ENCODE measurements at regions not wholly inside any gene's neighbourhood (a gene's known extent, or its start where the extent isn't known, plus 50 kb on each side); places are given as distances from the start of the nearest gene placed in this dataset.

DNA sequence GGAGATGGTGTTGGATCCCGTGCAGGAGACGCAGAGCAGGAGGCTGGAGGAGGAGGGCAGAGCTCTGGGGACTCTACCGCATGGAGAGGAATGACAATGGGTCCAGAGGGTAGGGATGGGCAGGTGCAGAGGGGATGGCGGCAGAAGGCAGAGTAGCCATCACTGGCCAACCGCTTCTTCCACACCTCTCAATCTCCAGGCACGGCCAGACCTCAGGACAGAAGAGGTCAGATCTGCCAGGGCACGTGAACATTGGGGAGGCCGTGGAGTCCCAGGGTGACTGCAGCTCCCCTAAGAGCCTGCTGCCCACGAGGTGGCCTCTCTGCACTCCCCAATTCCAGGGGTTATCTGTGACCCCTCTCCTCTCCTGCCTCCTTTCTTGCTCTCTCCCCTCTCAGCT, 162.7 kb upstream of the HDAC4 start:
- Histone ChIP-seq H3K27me3 (peaks cover 0 to 94% (median 69%) of the 10 kb centered on the region in 3 donors), H3K4me3 (no peak overlapping the region), H3K36me3 (no peaks in the 10 kb centered on the region), H3K4me1 (peaks cover 0 to 8% (median 0%) of the 10 kb centered on the region in 4 donors), H3K27ac (no peak overlapping the region), H3K9me3 (no peaks in the 10 kb centered on the region)
- 87 to 93% (median 91%) methylated on average over 7 to 9 of the region's 9 CpGs for WGBS, 5 donors
- intact Hi-C loops (cut with DNase I; ENCODE audit: low total_unique reads), result no loop called here
- no peak for DNase-seq
- no peak for TF ChIP-seq CTCF (IDR thresholded peaks at IDR 0.05)
- TF ChIP-seq EP300 (IDR thresholded peaks at IDR 0.05), result no peak
- no peak for TF ChIP-seq POLR2AphosphoS5 (IDR thresholded peaks at IDR 0.05)
- TF ChIP-seq POLR2A (IDR thresholded peaks at IDR 0.05), result no peak

DNA sequence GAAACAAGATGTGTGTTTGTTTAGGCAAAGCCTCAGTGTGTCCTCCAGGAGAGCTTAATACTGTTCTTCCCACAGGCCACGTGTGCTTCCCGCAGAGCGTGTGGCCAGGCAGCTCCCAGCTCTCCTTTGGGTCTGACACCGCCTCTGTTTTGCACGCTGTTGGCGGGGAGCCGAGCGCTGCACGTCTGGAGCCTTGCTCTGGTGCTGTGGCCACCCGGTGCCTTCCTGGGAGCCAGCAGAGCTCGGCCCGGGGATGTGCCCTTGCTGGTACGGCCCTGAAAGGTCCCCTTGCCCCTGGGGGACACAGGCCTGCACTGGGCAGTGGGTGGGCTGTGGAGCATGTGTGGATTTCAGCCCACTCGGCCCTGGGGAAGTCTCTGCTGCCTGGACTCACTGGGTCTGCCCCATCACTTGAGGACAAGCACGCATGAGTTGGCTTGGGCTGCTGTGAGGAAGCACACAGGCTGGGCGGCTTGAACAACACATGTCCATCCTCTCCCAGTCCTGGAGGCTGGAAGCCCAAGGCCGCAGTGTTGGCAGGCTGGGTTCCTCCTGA, 160.7 kb upstream of the HDAC4 start:
- Histone ChIP-seq H3K4me3 (no peak overlapping the region), H3K4me1 (peaks cover 0 to 15% (median 0%) of the 10 kb centered on the region in 4 donors), H3K36me3 (no peaks in the 10 kb centered on the region), H3K27ac (no peak overlapping the region), H3K27me3 (peaks cover 0 to 90% (median 60%) of the 10 kb centered on the region in 3 donors), H3K9me3 (no peaks in the 10 kb centered on the region)
- 62 to 85% (median 68%) methylated on average over 10 to 17 of the region's 17 CpGs for WGBS, 5 donors
- DNase-seq, result peak in 1 of 2 donors; percentile 73
- TF ChIP-seq POLR2AphosphoS5 (IDR thresholded peaks at IDR 0.05) (peak in 1 of 3 donors; percentile 30), POLR2A (IDR thresholded peaks at IDR 0.05) (no peak)
- intact Hi-C loops (cut with DNase I; ENCODE audit: low total_unique reads), result no loop called here

GRCh38 chr2:239559417-239560261, 158.8 kb upstream of the HDAC4 start:
- peaks cover 0 to 88% (median 51%) of the 10 kb centered on the region in 3 donors for H3K27me3 ChIP-seq
- TF ChIP-seq POLR2AphosphoS5 (IDR thresholded peaks at IDR 0.05), result no peak
- no peak for TF ChIP-seq POLR2A (IDR thresholded peaks at IDR 0.05)
- TF ChIP-seq CTCF (IDR thresholded peaks at IDR 0.05), result no peak
- no peak for TF ChIP-seq EP300 (IDR thresholded peaks at IDR 0.05)
- peaks cover 0 to 15% (median 0%) of the 10 kb centered on the region in 4 donors for H3K4me1 ChIP-seq
- no peaks in the 10 kb centered on the region for H3K36me3 ChIP-seq
- no peak overlapping the region for H3K4me3 ChIP-seq
- H3K9me3 ChIP-seq, result no peaks in the 10 kb centered on the region
- H3K27ac ChIP-seq, result no peak overlapping the region
- intact Hi-C loops (cut with DNase I; ENCODE audit: low total_unique reads), result no loop called here
- 89 to 95% (median 93%) methylated on average over 22 to 28 of the region's 28 CpGs for WGBS, 5 donors
- no peak for DNase-seq

- 82 to 88% (median 85%) methylated on average over 12 of the region's 12 CpGs for WGBS, 5 donors
- Histone ChIP-seq H3K27me3 (peaks cover 0 to 88% (median 46%) of the 10 kb centered on the region in 3 donors), H3K36me3 (no peaks in the 10 kb centered on the region), H3K27ac (no peak overlapping the region), H3K9me3 (no peaks in the 10 kb centered on the region), H3K4me1 (peaks cover 0 to 15% (median 0%) of the 10 kb centered on the region in 4 donors), H3K4me3 (no peak overlapping the region)
- intact Hi-C loops (cut with DNase I; ENCODE audit: low total_unique reads), result no loop called here
- TF ChIP-seq POLR2AphosphoS5 (IDR thresholded peaks at IDR 0.05) (no peak), EP300 (IDR thresholded peaks at IDR 0.05) (no peak), CTCF (IDR thresholded peaks at IDR 0.05) (no peak), POLR2A (IDR thresholded peaks at IDR 0.05) (no peak)
- no peak for DNase-seq
Observed at GRCh38 chr2:239558661-239559060, 157.8 kb upstream of the HDAC4 start.

Measured in stomach (tissue), 8 donors.